ENCODE measurements at regions not wholly inside any gene's neighbourhood (a gene's known extent, or its start where the extent isn't known, plus 50 kb on each side); places are given as distances from the start of the nearest gene placed in this dataset.
"Not testable (repeated sequence)": the region's sequence is repeated elsewhere in the genome, so short reads cannot be mapped to it uniquely, and the experiment has no call there.

GRCh38 chr16:76816475-76816874 lies 374.5 kb upstream of the MON1B start:
- no peak for DNase-seq (ENCODE audit: low spot score)

- no peak for DNase-seq (ENCODE audit: low spot score)
Observed at GRCh38 chr16:76818606-76819181, 372.3 kb upstream of the MON1B start.

- no peak for DNase-seq (ENCODE audit: low spot score)
Observed at GRCh38 chr16:76819226-76819916, 371.6 kb upstream of the MON1B start.

- DNase-seq (ENCODE audit: low spot score), result no peak
Observed at GRCh38 chr16:76824221-76824620, 366.8 kb upstream of the MON1B start.

GRCh38 chr16:76824791-76825190 lies 366.2 kb upstream of the MON1B start:
- no peak for DNase-seq (ENCODE audit: low spot score)

GRCh38 chr16:76835339-76835738 lies 355.7 kb upstream of the MON1B start:
- DNase-seq (ENCODE audit: low spot score), result no peak

- DNase-seq (ENCODE audit: low spot score), result no peak
Observed at GRCh38 chr16:76835779-76836300, 355.1 kb upstream of the MON1B start.

- no peak for DNase-seq (ENCODE audit: low spot score)
Observed at GRCh38 chr16:76837872-76838271, 353.1 kb upstream of the MON1B start.

GRCh38 chr16:76854234-76854633 lies 336.8 kb upstream of the MON1B start:
- no peak for DNase-seq (ENCODE audit: low spot score)

GRCh38 chr16:76856112-76856511 lies 334.9 kb upstream of the MON1B start:
- no peak for DNase-seq (ENCODE audit: low spot score)

- DNase-seq (ENCODE audit: low spot score), result no peak
Observed at GRCh38 chr16:76857402-76857801, 333.6 kb upstream of the MON1B start.

- DNase-seq (ENCODE audit: low spot score), result no peak
Observed at GRCh38 chr16:76862901-76863300, 328.1 kb upstream of the MON1B start.

- DNase-seq (ENCODE audit: low spot score), result no peak
Observed at GRCh38 chr16:76866994-76867393, 324.0 kb upstream of the MON1B start.

GRCh38 chr16:76875898-76876297 lies 315.1 kb upstream of the MON1B start:
- DNase-seq (ENCODE audit: low spot score), result no peak

GRCh38 chr16:76879420-76879819 lies 311.6 kb upstream of the MON1B start:
- no peak for DNase-seq (ENCODE audit: low spot score)

GRCh38 chr16:76880523-76880922 lies 310.5 kb upstream of the MON1B start:
- not testable (repeated sequence) for DNase-seq (ENCODE audit: low spot score)

GRCh38 chr16:76882105-76882504 lies 308.9 kb upstream of the MON1B start:
- DNase-seq (ENCODE audit: low spot score), result no peak

GRCh38 chr16:76883076-76883475 lies 307.9 kb upstream of the MON1B start:
- no peak for DNase-seq (ENCODE audit: low spot score)

- DNase-seq (ENCODE audit: low spot score), result no peak
Observed at GRCh38 chr16:76885776-76886537, 305.0 kb upstream of the MON1B start.

GRCh38 chr16:76897816-76898215 lies 293.2 kb upstream of the MON1B start:
- no peak for DNase-seq (ENCODE audit: low spot score)

- no peak for DNase-seq (ENCODE audit: low spot score)
Observed at GRCh38 chr16:76899767-76900166, 291.2 kb upstream of the MON1B start.

GRCh38 chr16:76900285-76901263 lies 290.4 kb upstream of the MON1B start:
- DNase-seq (ENCODE audit: low spot score), result peak; percentile 4

Data from HuH-7 (cell line).